Activated CD8-positive, alpha-beta memory T cell treated with anti-CD3 and anti-CD28 coated beads for 24 hours (primary cell): ENCODE measurements at regions not wholly inside any gene's neighbourhood (a gene's known extent, or its start where the extent isn't known, plus 50 kb on each side); places are given as distances from the start of the nearest gene placed in this dataset.

Source experiments
- DNase-seq: peaks from one replicate; pipeline ENCODE4 v3.0.0-alpha.2; 2020

- DNase-seq = no peak
These were observed 941.2 kb downstream of the SUCLG1 start for GRCh38 chr2:83517727-83518368.

- no peak for DNase-seq
These were observed 942.6 kb downstream of the SUCLG1 start for GRCh38 chr2:83516503-83516902.

DNA sequence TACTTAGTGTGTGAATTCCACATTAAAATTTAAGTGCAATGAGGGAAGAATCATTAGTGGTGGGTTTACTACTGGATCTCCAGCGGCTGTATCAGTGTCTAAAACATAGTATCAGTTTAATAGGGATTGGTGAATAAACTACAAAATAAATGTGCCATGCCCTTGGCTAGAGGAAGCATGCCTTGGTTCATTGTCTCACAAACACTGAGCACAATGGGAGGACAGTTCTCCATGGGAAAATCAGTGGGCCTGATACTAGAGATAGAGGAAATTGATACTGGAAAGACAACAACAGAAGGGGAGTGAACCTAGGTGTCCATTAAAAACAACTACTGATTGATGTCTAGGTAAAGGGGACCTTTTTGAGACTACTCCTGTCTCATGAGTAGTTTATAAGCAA is 971.6 kb downstream of the SUCLG1 start:
- no peak for DNase-seq

DNA sequence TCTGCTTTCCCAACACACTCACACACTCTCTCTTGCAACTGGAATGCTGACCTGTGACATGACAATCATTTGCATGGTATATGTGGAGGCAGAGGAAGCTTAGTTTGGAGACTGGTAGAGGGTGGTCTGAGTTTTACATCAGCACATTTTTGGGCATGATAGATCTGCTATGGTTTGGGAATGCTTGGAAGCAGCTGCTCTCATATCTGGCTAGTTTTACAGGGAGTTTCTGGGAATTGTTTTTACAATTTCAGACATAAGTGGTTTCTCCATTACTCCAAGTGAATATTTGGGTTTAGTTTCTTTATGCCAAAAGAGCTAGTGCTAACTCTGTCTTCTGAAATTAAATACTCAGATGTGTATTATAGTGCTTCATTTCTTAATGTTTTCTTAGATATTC is 977.6 kb downstream of the SUCLG1 start:
- no peak for DNase-seq

DNA sequence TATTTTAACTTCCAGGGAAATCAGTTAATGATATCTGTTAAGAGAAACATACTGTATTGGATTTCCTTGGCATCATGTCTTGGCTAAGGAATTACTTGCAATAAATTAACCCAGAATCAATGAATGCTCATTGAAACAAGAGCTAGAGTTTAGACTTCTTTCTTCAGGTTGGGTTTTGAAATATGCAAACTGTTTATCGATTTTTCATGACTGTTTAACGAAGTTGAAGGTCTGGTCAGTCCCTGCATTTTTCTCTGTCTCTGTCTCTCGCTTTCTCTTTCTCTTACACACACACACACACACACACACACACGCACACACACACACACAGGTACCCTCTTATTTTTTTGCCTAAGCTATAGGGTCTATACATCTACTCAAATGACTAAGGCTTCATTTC is 981.0 kb downstream of the SUCLG1 start:
- DNase-seq = no peak

DNA sequence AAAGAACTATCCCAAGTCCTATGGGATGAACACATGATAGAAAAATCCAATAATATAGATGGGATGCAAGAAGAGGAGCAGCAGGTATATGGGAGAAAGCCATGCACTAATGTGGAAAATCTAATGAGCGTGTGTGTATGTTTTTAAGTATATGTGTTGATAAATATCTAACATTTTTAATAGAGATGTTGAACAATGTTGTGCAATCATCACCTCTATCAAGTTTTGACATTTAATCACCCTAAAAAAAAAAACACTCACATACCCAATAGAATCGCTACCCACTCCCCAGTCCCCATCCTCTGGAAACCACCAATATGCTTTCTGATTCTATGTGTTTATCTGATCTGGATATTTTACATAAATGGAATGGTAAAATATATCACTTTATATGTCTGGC is 983.7 kb downstream of the SUCLG1 start:
- DNase-seq = no peak

- DNase-seq = no peak
These were observed 987.4 kb downstream of the SUCLG1 start for GRCh38 chr2:83471655-83472054.

GRCh38 chr2:83470928-83471327 is 988.2 kb downstream of the SUCLG1 start:
- no peak for DNase-seq

DNA sequence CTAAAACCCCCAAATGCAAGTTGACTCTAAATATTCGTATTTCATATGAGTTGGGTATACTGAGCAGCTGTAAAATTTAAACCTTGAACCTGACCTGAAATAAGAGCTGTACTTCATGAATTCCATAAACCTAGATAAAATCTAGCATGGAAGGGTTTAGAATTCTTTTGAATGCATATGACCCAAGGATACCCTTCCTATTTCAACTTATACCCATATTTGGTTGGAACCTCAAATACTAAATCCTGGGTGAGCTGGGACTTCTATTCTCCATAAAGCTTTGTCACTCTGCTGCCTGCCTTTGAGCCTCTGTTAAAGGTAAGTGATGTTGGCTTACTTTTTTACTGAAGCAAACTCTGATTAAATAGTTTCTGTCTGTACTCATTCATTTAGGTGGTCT is 994.6 kb downstream of the SUCLG1 start:
- no peak for DNase-seq

GRCh38 chr2:83462881-83463280 is 996.2 kb downstream of the SUCLG1 start:
- DNase-seq = no peak

DNA sequence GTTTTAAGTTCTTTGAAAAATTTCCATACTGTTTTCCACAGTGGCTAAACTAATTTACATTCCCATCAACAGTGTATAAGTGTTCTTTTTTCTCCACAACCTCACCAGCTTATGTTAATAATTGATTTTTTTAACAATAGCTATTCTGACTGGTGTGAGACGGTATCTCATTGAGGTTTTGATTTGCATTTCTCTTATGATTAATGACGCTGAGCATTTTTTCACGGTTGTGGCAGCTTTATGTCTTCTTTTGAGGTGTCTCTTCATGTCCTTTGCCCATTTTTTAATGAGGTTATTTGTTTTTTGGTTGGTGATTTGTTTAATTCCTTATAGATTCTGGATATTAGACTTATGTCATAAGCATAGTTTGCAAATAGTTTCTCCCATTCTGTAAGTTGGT is 997.9 kb downstream of the SUCLG1 start:
- DNase-seq = no peak

DNA sequence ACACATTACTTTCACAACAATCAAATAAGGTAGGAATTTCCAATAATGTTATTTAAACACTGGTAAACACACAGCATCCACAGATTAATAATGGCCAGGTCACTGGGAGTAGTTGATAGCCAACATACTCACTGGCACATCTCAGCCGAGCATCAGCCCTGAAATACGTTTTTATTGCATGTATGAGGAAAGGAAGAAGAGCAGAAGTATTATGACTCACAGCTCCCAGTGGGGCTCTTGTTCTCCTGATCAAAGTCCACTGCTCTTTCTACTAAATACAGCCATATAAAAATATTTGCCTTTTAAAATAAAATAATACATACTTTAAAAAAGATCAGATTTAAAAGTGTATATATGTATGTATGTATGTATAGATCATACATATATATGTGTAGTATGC is 999.6 kb downstream of the SUCLG1 start:
- DNase-seq = no peak

DNA sequence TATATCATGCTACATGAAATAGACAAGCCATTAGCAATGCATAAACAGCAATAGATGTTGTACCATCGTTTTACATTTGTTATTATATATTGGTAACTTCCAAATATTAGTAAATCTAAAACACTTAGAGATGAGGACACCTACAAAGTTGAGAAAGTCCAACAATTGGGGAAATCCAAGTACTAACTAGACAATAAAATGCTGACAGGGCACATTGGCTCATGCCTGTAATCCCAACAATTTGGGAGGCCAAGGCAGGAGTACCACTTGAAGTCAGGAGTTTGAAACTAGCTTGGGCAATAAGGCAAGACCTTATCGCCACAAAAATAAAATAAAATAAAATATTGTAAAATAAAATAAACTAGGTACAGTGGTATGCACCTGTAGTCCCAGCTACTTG is 1023.1 kb downstream of the SUCLG1 start:
- DNase-seq = no peak

- DNase-seq = no peak
These were observed 1038.1 kb downstream of the SUCLG1 start for GRCh38 chr2:83420993-83421392.

DNA sequence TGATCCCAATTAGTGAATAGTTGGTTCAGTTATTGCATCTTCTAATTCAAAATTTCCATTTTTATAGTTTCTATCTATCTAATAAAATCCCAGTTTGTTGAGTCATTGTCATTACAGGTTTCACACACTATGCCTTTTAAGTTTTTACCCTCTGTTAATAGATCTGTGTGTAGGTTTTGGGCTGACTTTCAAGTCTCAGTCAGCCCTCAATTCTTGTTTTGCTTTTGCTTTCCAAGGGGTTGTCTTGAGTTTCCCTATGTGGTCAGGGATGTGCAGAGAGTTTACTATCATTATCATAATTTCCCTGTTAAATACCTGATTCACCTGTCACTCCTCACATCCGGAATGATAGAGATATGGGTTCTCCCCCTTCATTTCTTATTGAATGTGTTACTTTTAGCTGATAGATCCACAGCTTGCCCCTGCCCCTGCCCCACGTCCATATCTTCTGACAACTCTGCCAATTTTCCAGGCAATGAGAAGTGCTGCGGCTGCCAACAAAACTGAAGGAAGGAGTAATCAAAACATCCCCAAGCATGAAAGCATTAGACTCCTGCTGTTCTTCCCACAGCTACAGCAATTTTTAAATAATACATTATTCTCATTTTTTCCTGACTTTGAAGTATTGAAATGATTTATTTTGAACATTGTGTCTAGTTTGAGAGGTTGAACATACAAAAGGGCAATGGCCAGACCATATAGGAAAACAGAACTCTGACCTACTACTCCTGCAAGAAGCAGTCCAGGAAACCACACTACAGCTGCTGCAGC is 1064.8 kb downstream of the SUCLG1 start:
- no peak for DNase-seq

DNA sequence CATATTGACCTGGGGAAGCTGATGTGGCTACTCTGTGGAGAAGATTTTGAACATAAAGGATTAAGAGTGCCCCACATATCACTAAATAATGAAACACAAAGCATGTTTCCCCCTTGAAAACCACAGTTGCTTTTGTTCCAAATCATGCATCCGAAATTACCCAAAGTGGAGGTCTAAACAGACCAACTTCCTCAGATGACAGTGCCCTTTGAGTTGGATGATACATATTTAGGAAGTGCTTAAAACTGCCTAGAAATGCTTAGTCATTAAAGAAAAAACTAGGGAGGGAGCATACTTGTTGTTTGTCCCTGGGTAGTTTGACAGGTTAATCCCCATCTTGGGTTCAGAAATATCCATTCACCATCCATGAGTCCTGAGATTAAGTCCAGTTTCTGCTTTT is 1070.3 kb downstream of the SUCLG1 start:
- DNase-seq = no peak

- DNase-seq = no peak
These were observed 1072.5 kb downstream of the SUCLG1 start for GRCh38 chr2:83386549-83386948.

DNA sequence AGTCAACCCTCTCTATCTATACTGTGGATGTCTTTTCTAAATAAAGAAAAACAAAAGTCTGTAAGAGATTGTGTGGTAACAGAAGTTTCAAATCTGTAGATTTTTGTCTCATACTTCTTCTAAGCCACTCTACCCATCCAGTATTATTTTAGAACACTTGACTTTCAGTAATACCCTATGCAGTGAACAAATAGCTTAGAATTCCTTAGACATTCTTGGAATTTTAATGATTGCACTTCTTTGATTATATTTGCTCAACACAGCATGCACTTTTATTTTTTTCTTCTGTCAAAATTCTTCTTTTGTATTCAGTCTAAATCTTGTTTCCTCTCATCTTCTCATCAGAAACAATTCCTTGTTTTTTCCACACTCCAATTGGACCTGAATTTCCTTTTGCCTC is 1080.2 kb downstream of the SUCLG1 start:
- DNase-seq = no peak

- no peak for DNase-seq
These were observed 1082.3 kb downstream of the SUCLG1 start for GRCh38 chr2:83376731-83377130.

DNA sequence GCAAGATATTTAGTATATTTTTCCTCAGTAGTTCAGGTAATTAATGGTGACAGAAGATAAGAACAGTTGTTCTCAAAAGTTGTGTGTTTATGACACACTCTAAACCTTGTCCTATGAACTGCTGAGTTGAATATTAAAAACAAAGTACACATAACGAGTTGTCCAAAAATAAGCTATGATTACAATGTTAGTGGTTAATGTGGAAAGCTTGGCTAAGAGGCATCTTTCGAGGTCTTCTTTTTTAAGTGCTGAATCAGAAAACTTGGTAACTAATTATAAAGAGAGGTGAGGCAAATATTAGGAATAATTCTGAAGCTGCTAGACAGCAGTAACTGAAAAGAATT is 1088.7 kb downstream of the SUCLG1 start:
- DNase-seq = no peak

DNA sequence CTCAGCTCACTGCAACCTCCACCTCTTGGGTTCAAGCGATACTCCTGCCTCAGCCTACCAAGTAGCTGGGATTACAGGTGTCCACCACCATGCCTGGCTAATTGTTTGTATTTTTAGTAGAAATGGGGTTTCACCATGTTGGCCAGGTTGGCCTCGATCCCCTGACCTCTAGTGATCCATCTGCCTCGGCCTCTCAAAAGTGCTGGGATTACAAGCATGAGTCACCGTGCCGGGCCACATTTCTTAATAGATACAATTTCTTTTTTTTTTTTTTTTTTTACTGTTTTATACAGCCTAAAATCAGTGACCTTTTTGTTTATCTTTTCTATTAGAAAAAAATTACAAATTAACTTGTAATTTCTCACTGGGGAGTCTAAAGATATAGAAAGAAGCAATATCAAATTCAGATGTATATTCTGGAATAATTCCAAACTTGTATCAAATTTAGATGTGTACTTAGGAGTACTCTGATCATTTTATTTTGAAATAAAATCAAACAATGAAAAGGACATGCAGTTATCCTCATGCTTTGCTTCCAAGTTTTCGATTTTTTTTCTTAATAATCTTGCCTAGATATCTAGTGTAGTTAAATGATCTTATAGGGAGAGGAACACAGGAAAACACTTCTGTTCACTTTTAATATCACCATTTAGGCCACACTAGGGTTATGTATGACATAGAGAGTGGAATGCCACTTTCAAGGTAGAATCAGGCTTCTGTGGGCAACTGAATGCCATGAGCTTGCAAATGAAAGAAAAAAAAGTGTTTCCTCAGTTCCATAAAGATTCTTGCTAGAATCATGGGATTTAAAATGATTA is 1089.3 kb downstream of the SUCLG1 start:
- no peak for DNase-seq

GRCh38 chr2:83368916-83369315 is 1090.2 kb downstream of the SUCLG1 start:
- no peak for DNase-seq

- DNase-seq = no peak
These were observed 1090.6 kb downstream of the SUCLG1 start for GRCh38 chr2:83368461-83368860.

GRCh38 chr2:83365476-83365875 is 1093.6 kb downstream of the SUCLG1 start:
- no peak for DNase-seq
